ENCODE measurements at regions not wholly inside any gene's neighbourhood (a gene's known extent, or its start where the extent isn't known, plus 50 kb on each side); places are given as distances from the start of the nearest gene placed in this dataset.

GRCh38 chrX:39850209-39850608, 247.5 kb downstream of the BCOR start:
- peaks cover 9 to 21% of the 10 kb centered on the region in 2 experiments; a peak in 2 of 4 replicates for H3K4me1 ChIP-seq (ENCODE audit: control insufficient read depth in 1 of 2, insufficient read depth in 2 of 2, low read depth in 1 of 2, low read length in 1 of 2)
- H3K4me2 ChIP-seq: no peak overlapping the region
- H3K9me2 ChIP-seq: no peaks in the 10 kb centered on the region
- DNase-seq: no peak
- H2AFZ ChIP-seq (ENCODE audit: low read depth): no peak overlapping the region
- peak overlapping the region in 1 of 2 experiments; percentile 79; a peak in 2 of 4 replicates for H3K27ac ChIP-seq (ENCODE audit: low read depth in 2 of 2, low read length in 1 of 2)
- no peaks in the 10 kb centered on the region for H3F3A ChIP-seq (replicated peaks; ENCODE audit: insufficient read depth)
- H4K20me1 ChIP-seq (ENCODE audit: insufficient read depth): no peaks in the 10 kb centered on the region
- H3K27me3 ChIP-seq (ENCODE audit: insufficient read depth): no peaks in the 10 kb centered on the region; the same call in 1 of the 2 replicates
- H3K9ac ChIP-seq: no peak overlapping the region
- 34% methylated on average over 4 of the region's 4 CpGs for WGBS (ENCODE audit: low lambda C conversion rate)
- POLR2A ChIA-PET: no interaction called here
- CTCF ChIA-PET: interaction anchor here (1.1 to 1.5 kb wide), 4 partner anchors 15 to 34 kb away, joined by 3 to 6 read pairs (median 3); no protein-coding TSS in a partner anchor
- TF ChIP-seq YY1 (IDR thresholded peaks at IDR 0.05; ENCODE audit: low read depth) (no peak), CTCF (IDR thresholded peaks at IDR 0.05) (no peak)
- no peaks in the 10 kb centered on the region for H3K79me2 ChIP-seq (ENCODE audit: insufficient read depth)
- no peaks in the 10 kb centered on the region for H3K9me3 ChIP-seq
- no peak overlapping the region for H3K4me3 ChIP-seq (ENCODE audit: low read depth in 2 of 2, low read length in 1 of 2)
- H3K36me3 ChIP-seq (replicated peaks in 1 of 2; ENCODE audit: control insufficient read depth in 1 of 2, insufficient read depth in 2 of 2, low read length in 1 of 2): no peaks in the 10 kb centered on the region

- Histone ChIP-seq H3K27ac (ENCODE audit: low read depth in 2 of 2, low read length in 1 of 2) (peak overlapping the region in 1 of 2 experiments; percentile 79; a peak in 2 of 4 replicates), H4K20me1 (ENCODE audit: insufficient read depth) (no peaks in the 10 kb centered on the region), H2AFZ (ENCODE audit: low read depth) (no peak overlapping the region), H3K4me3 (ENCODE audit: low read depth in 2 of 2, low read length in 1 of 2) (no peak overlapping the region), H3K27me3 (ENCODE audit: insufficient read depth) (no peaks in the 10 kb centered on the region; the same call in 1 of the 2 replicates), H3K9ac (no peak overlapping the region), H3K36me3 (replicated peaks in 1 of 2; ENCODE audit: control insufficient read depth in 1 of 2, insufficient read depth in 2 of 2, low read length in 1 of 2) (no peaks in the 10 kb centered on the region), H3K9me2 (no peaks in the 10 kb centered on the region), H3K4me1 (ENCODE audit: control insufficient read depth in 1 of 2, insufficient read depth in 2 of 2, low read depth in 1 of 2, low read length in 1 of 2) (peaks cover 14 to 21% of the 10 kb centered on the region in 2 experiments; a peak in 2 of 4 replicates), H3K9me3 (no peaks in the 10 kb centered on the region), H3F3A (replicated peaks; ENCODE audit: insufficient read depth) (no peaks in the 10 kb centered on the region), H3K4me2 (no peak overlapping the region), H3K79me2 (ENCODE audit: insufficient read depth) (no peaks in the 10 kb centered on the region)
- CTCF ChIA-PET: interaction anchor here (1.1 to 1.5 kb wide), 4 partner anchors 16 to 35 kb away, joined by 3 to 6 read pairs (median 3); no protein-coding TSS in a partner anchor
- DNase-seq: peak; percentile 73
- 26% methylated on average over 3 of the region's 3 CpGs for WGBS (ENCODE audit: low lambda C conversion rate)
- POLR2A ChIA-PET: no interaction called here
- TF ChIP-seq, protein P1, sequence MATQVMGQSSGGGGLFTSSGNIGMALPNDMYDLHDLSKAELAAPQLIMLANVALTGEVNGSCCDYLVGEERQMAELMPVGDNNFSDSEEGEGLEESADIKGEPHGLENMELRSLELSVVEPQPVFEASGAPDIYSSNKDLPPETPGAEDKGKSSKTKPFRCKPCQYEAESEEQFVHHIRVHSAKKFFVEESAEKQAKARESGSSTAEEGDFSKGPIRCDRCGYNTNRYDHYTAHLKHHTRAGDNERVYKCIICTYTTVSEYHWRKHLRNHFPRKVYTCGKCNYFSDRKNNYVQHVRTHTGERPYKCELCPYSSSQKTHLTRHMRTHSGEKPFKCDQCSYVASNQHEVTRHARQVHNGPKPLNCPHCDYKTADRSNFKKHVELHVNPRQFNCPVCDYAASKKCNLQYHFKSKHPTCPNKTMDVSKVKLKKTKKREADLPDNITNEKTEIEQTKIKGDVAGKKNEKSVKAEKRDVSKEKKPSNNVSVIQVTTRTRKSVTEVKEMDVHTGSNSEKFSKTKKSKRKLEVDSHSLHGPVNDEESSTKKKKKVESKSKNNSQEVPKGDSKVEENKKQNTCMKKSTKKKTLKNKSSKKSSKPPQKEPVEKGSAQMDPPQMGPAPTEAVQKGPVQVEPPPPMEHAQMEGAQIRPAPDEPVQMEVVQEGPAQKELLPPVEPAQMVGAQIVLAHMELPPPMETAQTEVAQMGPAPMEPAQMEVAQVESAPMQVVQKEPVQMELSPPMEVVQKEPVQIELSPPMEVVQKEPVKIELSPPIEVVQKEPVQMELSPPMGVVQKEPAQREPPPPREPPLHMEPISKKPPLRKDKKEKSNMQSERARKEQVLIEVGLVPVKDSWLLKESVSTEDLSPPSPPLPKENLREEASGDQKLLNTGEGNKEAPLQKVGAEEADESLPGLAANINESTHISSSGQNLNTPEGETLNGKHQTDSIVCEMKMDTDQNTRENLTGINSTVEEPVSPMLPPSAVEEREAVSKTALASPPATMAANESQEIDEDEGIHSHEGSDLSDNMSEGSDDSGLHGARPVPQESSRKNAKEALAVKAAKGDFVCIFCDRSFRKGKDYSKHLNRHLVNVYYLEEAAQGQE (IDR thresholded peaks at IDR 0.05; ENCODE audit: low read depth, low read length): no peak
- TF ChIP-seq MXI1 (IDR thresholded peaks at IDR 0.05; ENCODE audit: low read depth, low read length) (no peak), POLR2AphosphoS5 (IDR thresholded peaks at IDR 0.05; ENCODE audit: low read depth, low read length) (0 out of 2 replicates have a peak, but pooled peaks have one; percentile 19), NFIC (IDR thresholded peaks at IDR 0.05; ENCODE audit: borderline replicate concordance) (peak; percentile 7; the same call in 1 of the 2 replicates), EZH2phosphoT487 (IDR thresholded peaks at IDR 0.05; ENCODE audit: borderline replicate concordance, low read depth) (no peak), GATA2 (CRISPR knock-in tag; IDR thresholded peaks at IDR 0.05) (peak; percentile 32; the same call in 1 of the 2 replicates), PBX3 (IDR thresholded peaks at IDR 0.05) (0 out of 2 replicates have a peak, but pooled peaks have one; percentile 20), ELF1 (IDR thresholded peaks at IDR 0.05) (no peak), MAX (IDR thresholded peaks at IDR 0.05; ENCODE audit: low read depth) (no peak), SMC3 (IDR thresholded peaks at IDR 0.05; ENCODE audit: low read depth, low read length) (no peak), RAD21 (IDR thresholded peaks at IDR 0.05; ENCODE audit: low read length) (no peak), CTCF (IDR thresholded peaks at IDR 0.05) (no peak), CHD2 (IDR thresholded peaks at IDR 0.05; ENCODE audit: low read length, partially characterized antibody) (peak; percentile 72), RXRA (IDR thresholded peaks at IDR 0.05; ENCODE audit: borderline replicate concordance, low read depth) (no peak)
- TF ChIP-seq, protein P2, sequence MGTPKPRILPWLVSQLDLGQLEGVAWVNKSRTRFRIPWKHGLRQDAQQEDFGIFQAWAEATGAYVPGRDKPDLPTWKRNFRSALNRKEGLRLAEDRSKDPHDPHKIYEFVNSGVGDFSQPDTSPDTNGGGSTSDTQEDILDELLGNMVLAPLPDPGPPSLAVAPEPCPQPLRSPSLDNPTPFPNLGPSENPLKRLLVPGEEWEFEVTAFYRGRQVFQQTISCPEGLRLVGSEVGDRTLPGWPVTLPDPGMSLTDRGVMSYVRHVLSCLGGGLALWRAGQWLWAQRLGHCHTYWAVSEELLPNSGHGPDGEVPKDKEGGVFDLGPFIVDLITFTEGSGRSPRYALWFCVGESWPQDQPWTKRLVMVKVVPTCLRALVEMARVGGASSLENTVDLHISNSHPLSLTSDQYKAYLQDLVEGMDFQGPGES (IDR thresholded peaks at IDR 0.05; ENCODE audit: low read depth, low read length): no peak
These were observed 247.1 kb downstream of the BCOR start for GRCh38 chrX:39850630-39851152.
